CD14-positive monocyte (primary cell): ENCODE measurements at regions not wholly inside any gene's neighbourhood (a gene's known extent, or its start where the extent isn't known, plus 50 kb on each side); places are given as distances from the start of the nearest gene placed in this dataset.
"Not testable (repeated sequence)": the region's sequence is repeated elsewhere in the genome, so short reads cannot be mapped to it uniquely, and the experiment has no call there.

ENCODE experiments used
- DNase-seq, 3 donors: peaks; one replicate each; pipeline ENCODE4 v3.0.0-alpha.2; 2011 to 2022
- H2AFZ ChIP-seq: 2 replicates; pipeline ENCODE4 v1.6.0; 2012; ENCODE audit warnings: mild to moderate bottlenecking, low read depth, low read length, inconsistent platforms; ENCODE audit not compliant: insufficient read depth, poor library complexity, severe bottlenecking
- H3K27ac ChIP-seq, 2 donors: 1 replicate in 1 of 2; 2 replicates in 1 of 2; pipeline ENCODE4 v1.5.1; 2012 to 2013; ENCODE audit warnings: low read length in 2 of 2, control low read depth in 1 of 2, inconsistent platforms in 1 of 2, low read depth in 1 of 2, mild to moderate bottlenecking in 1 of 2
- H3K27me3 ChIP-seq, 2 donors: one replicate each; pipeline versions ENCODE4 v1.6.0 to v1.6.1; 2011 to 2013; ENCODE audit warnings: low read length in 2 of 2; ENCODE audit not compliant: control insufficient read depth in 2 of 2, insufficient read depth in 2 of 2
- H3K36me3 ChIP-seq, 2 donors: replicated peaks in 1 of 2; 1 replicate in 1 of 2; 2 replicates in 1 of 2; pipeline versions ENCODE4 v1.5.1 to v1.6.1; 2012 to 2013; ENCODE audit warnings: low read length in 2 of 2, control low read depth in 1 of 2, inconsistent platforms in 1 of 2, mild to moderate bottlenecking in 1 of 2; ENCODE audit not compliant: insufficient read depth in 2 of 2, control insufficient read depth in 1 of 2
- H3K4me1 ChIP-seq, 2 donors: 1 replicate in 1 of 2; 2 replicates in 1 of 2; pipeline versions ENCODE4 v1.5.1 to v1.6.1; 2012 to 2013; ENCODE audit warnings: low read length in 2 of 2, control low read depth in 1 of 2, inconsistent platforms in 1 of 2, mild to moderate bottlenecking in 1 of 2, moderate library complexity in 1 of 2; ENCODE audit not compliant: insufficient read depth in 2 of 2, control insufficient read depth in 1 of 2
- H3K4me2 ChIP-seq: replicated peaks from 2 replicates; pipeline ENCODE3; 2012; ENCODE audit warnings: low read length, moderate library complexity, mild to moderate bottlenecking; ENCODE audit not compliant: poor library complexity, severe bottlenecking; ENCODE audit errors: extremely low read depth
- H3K4me3 ChIP-seq, 3 experiments: fragments of 200-600 bp in 1 of 3; sonication (generic) in 1 of 3; replicated peaks in 1 of 3; 1 replicate in 2 of 3; 2 replicates in 1 of 3; pipeline ENCODE4 v1.5.1; 2011 to 2013; ENCODE audit warnings: low read length in 3 of 3, mild to moderate bottlenecking in 3 of 3, control low read depth in 2 of 3, low read depth in 2 of 3, inconsistent platforms in 1 of 3, moderate library complexity in 1 of 3
- H3K79me2 ChIP-seq: 2 replicates; pipeline ENCODE4 v1.6.0; 2012; ENCODE audit warnings: mild to moderate bottlenecking, control low read depth, inconsistent platforms, low read length, moderate library complexity; ENCODE audit not compliant: insufficient read depth
- H3K9ac ChIP-seq: 2 replicates; pipeline ENCODE4 v1.6.0; 2017; ENCODE audit warnings: low read length, mild to moderate bottlenecking; ENCODE audit not compliant: insufficient read depth, poor library complexity, severe bottlenecking
- H3K9me3 ChIP-seq, 2 donors: replicated peaks in 1 of 2; 1 replicate in 1 of 2; 2 replicates in 1 of 2; pipeline versions ENCODE4 v1.5.1 to v1.6.1; 2012 to 2013; ENCODE audit warnings: low read length in 2 of 2, control low read depth in 1 of 2; ENCODE audit not compliant: control insufficient read depth in 1 of 2, insufficient read depth in 1 of 2
- H4K20me1 ChIP-seq: 2 replicates; pipeline ENCODE4 v1.6.0; 2012; ENCODE audit warnings: mild to moderate bottlenecking, low read length, control low read depth, moderate library complexity; ENCODE audit not compliant: insufficient read depth
- H3K27ac Mint-ChIP-seq, 7 donors: one replicate each; pipeline ENCODE4 v1.8.0; 2020; ENCODE audit warnings: mild to moderate bottlenecking in 7 of 7, mixed read lengths in 7 of 7, moderate library complexity in 6 of 7, inconsistent platforms in 2 of 7
- H3K27me3 Mint-ChIP-seq, 3 donors: one replicate each; pipeline ENCODE4 v1.8.0; 2021 to 2022; ENCODE audit warnings: low read depth in 3 of 3, mild to moderate bottlenecking in 3 of 3, mixed read lengths in 3 of 3, moderate library complexity in 3 of 3, inconsistent platforms in 1 of 3
- H3K36me3 Mint-ChIP-seq, 2 donors: one replicate each; pipeline ENCODE4 v1.8.0; 2020; ENCODE audit warnings: mixed read lengths in 2 of 2, inconsistent platforms in 1 of 2, mild to moderate bottlenecking in 1 of 2
- H3K4me1 Mint-ChIP-seq: one replicate; pipeline ENCODE4 v1.8.0; 2020; ENCODE audit warnings: mild to moderate bottlenecking, mixed read lengths
- H3K4me3 Mint-ChIP-seq, 2 donors: one replicate each; pipeline ENCODE4 v1.8.0; 2020; ENCODE audit warnings: mild to moderate bottlenecking in 2 of 2, mixed read lengths in 2 of 2, moderate library complexity in 1 of 2
- H3K9me3 Mint-ChIP-seq, 7 donors: one replicate each; pipeline ENCODE4 v1.8.0; 2020 to 2022; ENCODE audit warnings: mixed read lengths in 7 of 7, mild to moderate bottlenecking in 6 of 7, moderate library complexity in 6 of 7, inconsistent platforms in 2 of 7
- WGBS: methylation state at CpG from one replicate; pipeline ENCODE4 v1.1.5; 2013; ENCODE audit warnings: missing lambda C conversion rate; ENCODE audit not compliant: insufficient coverage; 5-methylcytosine and 5-hydroxymethylcytosine counted together
- intact Hi-C, 2 donors: fragments of 100-400 bp; cut with micrococcal nuclease; formaldehyde crosslinking; loops; one replicate each; pipeline versions ENCODE4 v1.15.0 to v1.15.1; 2023

DNA sequence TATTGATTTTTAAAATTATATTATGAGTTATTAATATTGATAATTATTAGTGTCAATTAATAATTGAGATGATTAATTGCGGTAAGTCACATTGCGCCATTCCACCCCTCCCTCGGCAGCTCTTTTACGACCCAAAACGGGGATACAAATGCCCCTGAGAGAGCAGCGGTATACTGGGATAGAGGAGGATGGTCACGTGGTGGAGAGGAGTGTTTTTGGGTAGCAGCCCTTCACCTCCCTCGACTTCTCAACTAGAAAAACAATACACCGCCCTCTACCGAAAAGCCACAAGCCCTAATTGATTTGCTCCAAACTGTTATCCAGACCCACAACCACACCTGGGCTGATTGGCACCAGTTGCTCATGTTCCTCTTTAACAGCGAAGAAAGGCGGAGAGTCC lies 71.0 kb downstream of the DAPL1 start:
- H3K27ac ChIP-seq, H3K9me3 ChIP-seq, H3K4me1 ChIP-seq, H3K36me3 Mint-ChIP-seq, H3K79me2 ChIP-seq, H3K4me2 ChIP-seq, H3K4me1 Mint-ChIP-seq, H3K4me3 ChIP-seq, H3K36me3 ChIP-seq, H3K27me3 Mint-ChIP-seq, H3K27ac Mint-ChIP-seq, DNase-seq, H3K9ac ChIP-seq, H2AFZ ChIP-seq, H4K20me1 ChIP-seq, H3K9me3 Mint-ChIP-seq, intact Hi-C loops, H3K4me3 Mint-ChIP-seq, H3K27me3 ChIP-seq: not testable (repeated sequence)
- 80% methylated on average over 1 of the region's 12 CpGs for WGBS

- DNase-seq, H3K4me3 Mint-ChIP-seq, H3K27ac ChIP-seq, H3K9ac ChIP-seq, H3K4me1 ChIP-seq, H3K9me3 ChIP-seq, H3K27ac Mint-ChIP-seq, H4K20me1 ChIP-seq, H2AFZ ChIP-seq, H3K27me3 Mint-ChIP-seq, H3K4me1 Mint-ChIP-seq, H3K4me2 ChIP-seq, H3K79me2 ChIP-seq, H3K27me3 ChIP-seq, H3K36me3 ChIP-seq, H3K4me3 ChIP-seq, H3K9me3 Mint-ChIP-seq, intact Hi-C loops, H3K36me3 Mint-ChIP-seq: not testable (repeated sequence)
- 87% methylated on average over 4 of the region's 18 CpGs for WGBS
Observed at GRCh38 chr2:158867531-158868191, 72.5 kb downstream of the DAPL1 start.

DNA sequence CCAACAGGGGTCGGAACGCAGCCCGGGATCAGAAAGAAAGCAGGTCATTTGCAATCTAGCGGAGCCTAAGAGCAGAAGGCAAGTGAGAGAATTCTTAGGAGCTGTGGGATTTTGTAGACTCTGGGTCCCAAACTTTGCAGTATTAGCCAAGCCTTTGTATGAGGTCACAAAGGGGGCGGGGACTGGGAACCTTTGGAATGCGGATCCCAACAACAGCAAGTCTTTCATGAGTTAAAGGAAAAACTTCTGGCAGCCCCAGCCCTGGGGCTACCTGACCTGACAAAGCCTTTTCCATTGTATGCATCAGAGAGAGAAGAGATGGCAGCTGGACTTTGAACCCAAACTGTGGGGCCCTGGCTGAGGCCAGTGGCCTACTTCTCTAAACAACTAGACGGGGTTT lies 73.3 kb downstream of the DAPL1 start:
- H3K4me1 Mint-ChIP-seq, H3K27ac ChIP-seq, H3K36me3 ChIP-seq, H2AFZ ChIP-seq, H3K27me3 Mint-ChIP-seq, H3K4me3 ChIP-seq, H3K27ac Mint-ChIP-seq, H3K79me2 ChIP-seq, H3K9ac ChIP-seq, H3K4me2 ChIP-seq, H3K27me3 ChIP-seq, H3K4me3 Mint-ChIP-seq, intact Hi-C loops, H3K4me1 ChIP-seq, H3K9me3 ChIP-seq, DNase-seq, H3K9me3 Mint-ChIP-seq, H3K36me3 Mint-ChIP-seq, H4K20me1 ChIP-seq: not testable (repeated sequence)
- WGBS, result 100% methylated on average over 4 of the region's 7 CpGs

DNA sequence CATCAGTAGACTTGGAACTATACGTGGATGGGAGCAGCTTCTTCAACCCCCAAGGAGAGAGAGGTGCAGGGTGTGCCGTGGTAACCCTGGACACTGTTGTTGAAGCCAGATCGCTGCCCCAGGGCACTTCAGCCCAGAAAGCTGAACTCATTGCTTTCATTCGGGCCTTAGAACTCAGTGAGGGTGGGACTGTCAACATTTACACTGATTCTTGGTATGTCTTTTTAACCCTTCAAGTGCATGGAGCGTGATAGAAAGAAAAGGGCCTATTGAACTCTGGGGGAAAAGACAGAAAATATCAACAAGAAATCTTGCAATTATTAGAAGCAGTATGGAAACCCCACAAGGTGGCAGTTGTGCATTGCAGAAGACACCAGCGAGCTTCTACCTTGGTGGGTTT lies 74.0 kb downstream of the DAPL1 start:
- DNase-seq, H3K4me2 ChIP-seq, H3K4me3 ChIP-seq, H3K9ac ChIP-seq, H3K27me3 ChIP-seq, H3K79me2 ChIP-seq, H3K27me3 Mint-ChIP-seq, H3K4me3 Mint-ChIP-seq, H2AFZ ChIP-seq, H3K9me3 ChIP-seq, H3K4me1 ChIP-seq, H3K27ac Mint-ChIP-seq, intact Hi-C loops, H3K36me3 ChIP-seq, H3K36me3 Mint-ChIP-seq, H4K20me1 ChIP-seq, H3K9me3 Mint-ChIP-seq, H3K4me1 Mint-ChIP-seq, H3K27ac ChIP-seq: not testable (repeated sequence)
- WGBS, result 86% methylated on average over 1 of the region's 6 CpGs
